ENCODE measurements at regions not wholly inside any gene's neighbourhood (a gene's known extent, or its start where the extent isn't known, plus 50 kb on each side); places are given as distances from the start of the nearest gene placed in this dataset.

- ChIA-PET POLR2A (ENCODE audit: unreplicated experiment) (no interaction called here), CTCF (no interaction called here)
- Histone ChIP-seq H3K9me3 (ENCODE audit: insufficient read depth, low read depth) (no peaks in the 10 kb centered on the region), H3K27ac (no peak overlapping the region), H3K36me3 (ENCODE audit: low read depth) (no peaks in the 10 kb centered on the region), H3K4me3 (no peak overlapping the region), H2AFZ (no peak overlapping the region), H3K27me3 (ENCODE audit: insufficient read depth, low read depth) (no peaks in the 10 kb centered on the region), H3F3A (ENCODE audit: insufficient read depth, low read depth) (no peaks in the 10 kb centered on the region), H3K9me2 (ENCODE audit: insufficient read depth) (no peaks in the 10 kb centered on the region), H3K4me1 (replicated peaks; ENCODE audit: insufficient read depth) (no peaks in the 10 kb centered on the region), H3K79me2 (ENCODE audit: low read depth) (no peaks in the 10 kb centered on the region), H4K20me1 (ENCODE audit: insufficient read depth) (no peaks in the 10 kb centered on the region), H3K4me2 (no peak overlapping the region)
- DNase-seq: no peak
- intact Hi-C loops (cut with micrococcal nuclease; ENCODE audit: unreplicated experiment): no loop called here
- BruUV-seq (replicated peaks): no TSS peak
- TF ChIP-seq CTCF (conservative IDR thresholded peaks at IDR 0.05) (no peak), EZH2 (IDR thresholded peaks at IDR 0.05; ENCODE audit: low read depth) (no peak)
These were observed 447.0 kb downstream of the SLC16A7 start for GRCh38 chr12:60042835-60043234.

- Histone ChIP-seq H3K36me3 (ENCODE audit: low read depth) (no peaks in the 10 kb centered on the region), H3K4me2 (no peak overlapping the region), H3K4me3 (no peak overlapping the region), H3K79me2 (ENCODE audit: low read depth) (no peaks in the 10 kb centered on the region), H4K20me1 (ENCODE audit: insufficient read depth) (no peaks in the 10 kb centered on the region), H3K9me3 (ENCODE audit: insufficient read depth, low read depth) (no peaks in the 10 kb centered on the region), H3K27ac (no peak overlapping the region), H3K4me1 (replicated peaks; ENCODE audit: insufficient read depth) (no peaks in the 10 kb centered on the region), H2AFZ (no peak overlapping the region), H3F3A (ENCODE audit: insufficient read depth, low read depth) (no peaks in the 10 kb centered on the region), H3K27me3 (ENCODE audit: insufficient read depth, low read depth) (no peaks in the 10 kb centered on the region), H3K9me2 (ENCODE audit: insufficient read depth) (no peaks in the 10 kb centered on the region)
- DNase-seq: no peak
- no TSS peak for BruUV-seq (replicated peaks)
- ChIA-PET CTCF (no interaction called here), POLR2A (ENCODE audit: unreplicated experiment) (no interaction called here)
- intact Hi-C loops (cut with micrococcal nuclease; ENCODE audit: unreplicated experiment): no loop called here
- TF ChIP-seq EZH2 (IDR thresholded peaks at IDR 0.05; ENCODE audit: low read depth) (no peak), CTCF (conservative IDR thresholded peaks at IDR 0.05) (no peak)
These were observed 447.4 kb downstream of the SLC16A7 start for GRCh38 chr12:60043236-60043635.

GRCh38 chr12:60052483-60052882 is 456.7 kb downstream of the SLC16A7 start:
- intact Hi-C loops (cut with micrococcal nuclease; ENCODE audit: unreplicated experiment): no loop called here
- H3K36me3 ChIP-seq (ENCODE audit: low read depth): no peaks in the 10 kb centered on the region
- no peak for DNase-seq
- TF ChIP-seq CTCF (conservative IDR thresholded peaks at IDR 0.05) (no peak), EZH2 (IDR thresholded peaks at IDR 0.05; ENCODE audit: low read depth) (no peak)
- H2AFZ ChIP-seq: no peak overlapping the region
- no peaks in the 10 kb centered on the region for H3K4me1 ChIP-seq (replicated peaks; ENCODE audit: insufficient read depth)
- ChIA-PET CTCF (no interaction called here), POLR2A (ENCODE audit: unreplicated experiment) (no interaction called here)
- H3K27me3 ChIP-seq (ENCODE audit: insufficient read depth, low read depth): no peaks in the 10 kb centered on the region
- no peak overlapping the region for H3K4me2 ChIP-seq
- H4K20me1 ChIP-seq (ENCODE audit: insufficient read depth): no peaks in the 10 kb centered on the region
- H3K9me2 ChIP-seq (ENCODE audit: insufficient read depth): no peaks in the 10 kb centered on the region
- H3K79me2 ChIP-seq (ENCODE audit: low read depth): no peaks in the 10 kb centered on the region
- no peaks in the 10 kb centered on the region for H3F3A ChIP-seq (ENCODE audit: insufficient read depth, low read depth)
- no peak overlapping the region for H3K4me3 ChIP-seq
- no peaks in the 10 kb centered on the region for H3K9me3 ChIP-seq (ENCODE audit: insufficient read depth, low read depth)
- no peak overlapping the region for H3K27ac ChIP-seq
- BruUV-seq (replicated peaks): no TSS peak
